Fibroblast of skin of left quadriceps (primary cell): ENCODE measurements at regions not wholly inside any gene's neighbourhood (a gene's known extent, or its start where the extent isn't known, plus 50 kb on each side); places are given as distances from the start of the nearest gene placed in this dataset.

ENCODE experiments used
- DNase-seq, 2 experiments: peaks; one replicate each; pipeline ENCODE4 v3.0.0-alpha.2; 2013; ENCODE audit warnings: low read depth in 2 of 2

GRCh38 chr22:11628651-11629511 lies 3899.1 kb upstream of the OR11H1 start:
- no peak for DNase-seq

GRCh38 chr22:11629661-11630385 lies 3898.2 kb upstream of the OR11H1 start:
- DNase-seq = no peak

- peak in 1 of 2 experiments; percentile 1 for DNase-seq
These were observed 3897.5 kb upstream of the OR11H1 start for GRCh38 chr22:11630386-11631084.
